RCC 7860 (cell line): ENCODE measurements at regions not wholly inside any gene's neighbourhood (a gene's known extent, or its start where the extent isn't known, plus 50 kb on each side); places are given as distances from the start of the nearest gene placed in this dataset.
"Not testable (repeated sequence)": the region's sequence is repeated elsewhere in the genome, so short reads cannot be mapped to it uniquely, and the experiment has no call there.

ENCODE experiments used
- DNase-seq: peaks from one replicate; pipeline ENCODE4 v3.0.0-alpha.2; 2015; ENCODE audit warnings: low spot score
- FAIRE-seq: peaks from 2 replicates; lab custom pipeline; 2012; peaks lifted over from hg19 to GRCh38; lab: Jason Lieb, UNC

DNA sequence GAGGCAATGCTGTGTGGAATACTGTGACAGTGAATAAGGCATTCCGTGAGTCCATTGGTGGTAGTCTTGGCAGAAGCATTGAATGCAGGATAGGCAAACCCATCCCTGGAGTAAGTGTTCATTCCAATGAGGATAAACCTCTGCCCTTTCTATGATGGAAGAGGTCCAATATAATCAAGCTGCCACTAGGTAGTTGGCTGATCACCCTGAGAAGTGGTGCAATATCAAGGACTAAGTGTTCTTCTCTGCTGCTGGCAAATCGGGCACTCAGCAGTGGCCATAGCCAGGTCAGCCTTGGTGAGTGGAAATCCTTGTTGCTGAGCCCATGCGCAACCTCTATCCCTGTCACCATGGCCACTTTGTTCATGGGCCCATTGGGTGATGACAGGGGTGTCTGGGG is 70.1 kb downstream of the FBXO4 start:
- no peak for FAIRE-seq
- no peak for DNase-seq

- DNase-seq (no peak), FAIRE-seq (no peak)
Measured at GRCh38 chr5:42001673-42002072, 76.6 kb downstream of the FBXO4 start.

DNA sequence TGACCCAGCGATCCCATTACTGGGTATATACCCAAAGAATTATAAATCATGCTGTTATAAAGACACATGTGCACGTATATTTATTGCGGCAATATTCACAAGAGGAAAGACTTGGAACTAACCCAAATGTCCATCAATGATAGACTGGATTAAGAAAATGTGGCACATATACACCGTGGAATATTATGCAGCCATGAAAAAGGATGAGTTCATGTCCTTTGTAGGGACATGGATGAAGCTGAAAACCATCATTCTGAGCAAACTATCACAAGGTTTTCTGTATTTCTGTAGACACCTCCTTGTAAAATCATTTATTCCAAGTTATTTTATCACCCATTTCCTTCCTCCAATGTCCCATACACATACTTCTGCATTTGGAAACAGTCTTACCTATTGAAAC is 78.8 kb downstream of the FBXO4 start:
- not testable (repeated sequence) for FAIRE-seq, DNase-seq

DNA sequence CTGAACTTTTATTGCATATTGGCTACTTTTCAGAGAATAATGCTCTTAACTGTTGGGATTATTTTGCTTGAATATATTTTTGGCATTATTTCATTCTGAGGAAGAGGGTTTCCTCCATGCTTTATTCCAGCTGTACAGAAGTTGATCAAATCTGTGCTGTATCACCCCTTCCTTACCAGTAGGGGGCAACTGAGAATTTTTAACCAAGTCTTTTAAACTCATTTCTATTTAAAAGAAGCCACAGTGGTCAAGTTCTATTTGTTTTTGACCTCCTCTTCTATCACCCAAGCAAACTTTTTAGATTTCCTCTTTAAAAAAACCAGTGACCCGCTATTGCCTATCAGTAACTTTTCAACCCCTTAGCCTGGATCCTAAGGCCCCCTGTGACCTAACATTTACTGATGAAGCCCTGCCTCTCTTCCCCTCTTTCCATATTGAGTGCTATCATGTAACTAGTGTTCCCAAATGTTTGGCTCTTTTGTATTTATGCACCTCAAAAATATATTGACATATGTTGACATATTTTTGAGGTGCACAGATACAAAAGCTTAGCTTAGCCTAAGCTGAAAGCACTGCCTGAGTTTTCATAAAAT is 80.6 kb downstream of the FBXO4 start:
- FAIRE-seq (peak; percentile 75), DNase-seq (peak; percentile 56)

DNA sequence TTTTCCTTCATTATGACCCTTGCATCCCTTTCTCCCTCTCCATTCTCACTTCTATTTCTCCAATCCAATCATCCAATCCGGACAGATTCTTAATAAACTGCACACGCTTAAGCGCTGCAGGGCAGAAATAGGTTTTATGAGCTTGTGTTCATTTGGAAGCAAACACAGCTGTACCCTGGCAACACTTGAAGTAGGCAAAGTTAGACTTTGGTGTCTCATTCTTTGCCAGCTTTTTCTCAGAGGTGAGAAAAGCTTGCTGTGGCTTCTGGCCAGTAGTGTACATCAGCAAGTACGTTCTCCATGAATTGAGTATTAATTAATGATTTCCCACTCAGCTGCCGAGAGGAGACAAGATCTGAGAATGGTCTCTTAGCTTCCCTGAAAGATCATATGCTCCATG is 88.5 kb downstream of the FBXO4 start:
- FAIRE-seq (no peak), DNase-seq (no peak)

DNA sequence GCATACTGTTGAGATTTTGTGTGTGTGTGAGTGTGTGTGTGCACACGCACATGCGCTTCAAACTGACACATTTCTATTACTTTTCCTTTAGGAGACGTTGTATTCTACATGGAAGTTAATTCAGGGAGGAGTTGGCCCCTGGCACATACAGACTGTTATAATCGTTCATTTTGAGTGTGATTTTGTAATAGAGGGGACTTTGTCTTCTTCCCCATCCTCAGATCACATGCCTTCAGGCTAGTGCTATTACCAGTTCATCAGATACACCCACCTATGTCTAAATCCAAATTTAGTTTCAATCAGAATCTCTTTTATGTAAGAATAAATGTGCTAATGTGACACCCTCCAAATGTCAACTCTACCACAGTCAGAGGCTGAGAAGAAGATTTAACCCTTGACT is 90.2 kb downstream of the FBXO4 start:
- no peak for FAIRE-seq

DNA sequence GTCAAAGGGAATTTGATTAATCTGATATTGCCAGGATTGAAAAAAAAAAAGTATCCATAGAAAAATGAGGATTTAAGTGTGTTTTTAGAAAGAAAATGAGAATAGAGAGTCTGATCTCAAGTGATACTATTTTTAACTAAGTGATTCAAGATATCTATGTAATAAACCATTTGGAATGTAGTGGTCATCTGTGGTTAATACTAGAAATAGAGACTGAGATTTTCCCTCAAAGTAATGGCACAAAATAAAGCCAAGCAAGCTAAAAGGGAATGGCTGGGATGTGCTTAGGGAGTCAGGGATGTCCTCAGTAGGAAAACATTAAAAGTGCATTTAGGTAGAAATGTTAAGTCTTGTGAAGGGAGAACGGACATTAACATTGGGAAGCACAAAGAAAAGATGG is 90.6 kb downstream of the FBXO4 start:
- FAIRE-seq (peak; percentile 76), DNase-seq (no peak)

More for the DNA sequence above, 90.2 kb downstream of the FBXO4 start:
- DNase-seq = no peak

DNA sequence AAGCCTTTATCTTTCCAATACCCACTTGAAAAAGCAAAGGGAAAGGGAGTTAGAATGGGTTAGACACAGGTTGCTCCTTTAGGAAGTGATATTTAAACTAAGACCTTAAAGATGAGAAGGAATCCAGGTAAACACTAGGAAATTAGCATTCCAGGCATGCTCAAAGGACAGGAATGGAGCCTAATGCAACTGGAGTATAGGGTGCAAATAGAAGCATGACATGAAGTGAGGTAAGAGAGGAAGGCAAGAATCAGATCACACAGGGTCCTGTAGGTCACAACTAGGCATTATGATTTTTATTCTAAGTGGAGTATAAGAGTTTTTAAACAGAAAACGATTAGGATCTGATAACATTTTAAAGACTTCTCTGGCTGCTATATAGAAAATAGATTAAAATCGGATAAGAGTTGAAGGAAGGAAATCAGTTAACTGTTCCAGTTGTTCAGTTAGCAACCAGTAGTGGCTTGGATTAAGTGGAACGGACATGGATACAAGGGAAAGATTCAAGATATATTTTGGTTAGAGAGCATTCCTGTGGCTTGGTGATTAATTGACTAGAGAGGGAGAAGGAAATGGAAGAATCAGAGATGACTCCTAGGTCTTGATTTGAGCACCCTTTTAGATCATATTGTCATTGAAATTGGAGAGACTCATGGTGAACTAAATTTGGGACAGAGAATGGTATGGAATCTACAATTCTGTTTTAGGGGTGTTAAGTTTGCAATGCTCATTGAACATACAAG is 95.9 kb downstream of the FBXO4 start:
- peak; percentile 98 for FAIRE-seq
- DNase-seq = peak; percentile 90

- DNase-seq (peak; percentile 80), FAIRE-seq (no peak)
Measured at GRCh38 chr5:42021923-42022322, 96.8 kb downstream of the FBXO4 start.

DNA sequence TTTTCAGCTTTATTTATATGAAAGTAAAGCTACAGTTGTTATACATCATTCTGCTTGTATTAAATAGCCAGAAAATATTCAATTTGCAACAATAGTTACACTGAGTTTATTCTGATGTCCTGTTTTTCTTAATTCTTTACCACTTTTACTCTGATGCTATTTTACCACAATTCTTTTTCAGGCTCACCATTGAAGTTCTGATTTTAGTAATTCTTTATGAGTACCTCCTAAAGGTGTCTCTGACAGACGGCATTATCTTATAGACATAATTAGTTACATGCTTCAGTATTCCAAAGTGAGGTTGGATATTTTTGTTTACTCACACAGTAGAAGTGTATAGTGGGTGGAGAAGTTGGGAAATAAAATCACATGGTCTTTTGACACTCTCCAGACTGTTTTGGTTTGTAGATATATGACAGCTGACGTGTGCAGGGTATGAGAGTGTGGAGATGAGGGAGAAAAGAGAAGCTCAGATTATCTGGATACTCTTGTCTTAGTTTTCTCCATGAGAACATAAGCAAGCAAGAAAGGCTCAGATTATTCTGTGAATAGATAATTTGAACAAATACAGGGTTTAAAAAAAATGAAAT is 97.4 kb downstream of the FBXO4 start:
- FAIRE-seq = no peak
- no peak for DNase-seq

DNA sequence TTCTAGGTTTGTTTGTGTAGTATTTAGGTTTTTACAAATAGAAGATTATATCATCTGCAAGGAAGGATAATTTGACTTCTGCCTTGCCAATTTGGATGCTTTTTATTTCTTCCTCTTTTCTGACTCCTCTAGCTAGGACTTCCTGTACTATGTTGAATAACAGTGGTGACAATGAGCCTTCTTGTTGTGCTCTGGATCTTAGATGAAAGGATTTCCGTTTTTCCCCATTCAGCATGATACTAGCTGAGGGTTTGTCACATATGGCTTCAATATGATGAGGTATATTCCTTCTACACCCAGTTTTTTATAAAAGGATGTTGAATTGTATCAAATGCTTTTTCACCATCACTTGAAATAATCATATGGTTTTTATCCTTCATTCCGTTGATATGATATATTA is 101.4 kb downstream of the FBXO4 start:
- no peak for FAIRE-seq
- no peak for DNase-seq

DNA sequence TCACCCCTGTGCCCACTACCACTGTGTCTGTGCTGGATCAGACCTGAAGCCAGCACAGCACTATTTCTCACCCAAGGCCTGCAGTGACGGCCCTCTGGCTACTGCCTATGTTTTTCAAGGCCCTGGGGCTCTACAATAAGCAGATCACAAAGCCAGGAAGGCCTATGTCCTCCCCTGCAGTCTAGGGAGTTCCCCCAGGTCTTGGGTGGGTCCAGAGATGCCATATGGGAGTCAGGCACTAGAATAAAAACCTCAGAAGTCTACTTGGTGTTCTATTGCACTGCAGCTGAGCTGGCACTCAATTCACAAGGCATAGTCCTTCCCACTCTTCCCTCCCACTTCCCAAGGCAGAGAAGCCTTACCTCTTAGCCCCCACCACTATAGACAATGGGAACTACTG is 107.1 kb downstream of the FBXO4 start:
- DNase-seq (no peak), FAIRE-seq (no peak)

DNA sequence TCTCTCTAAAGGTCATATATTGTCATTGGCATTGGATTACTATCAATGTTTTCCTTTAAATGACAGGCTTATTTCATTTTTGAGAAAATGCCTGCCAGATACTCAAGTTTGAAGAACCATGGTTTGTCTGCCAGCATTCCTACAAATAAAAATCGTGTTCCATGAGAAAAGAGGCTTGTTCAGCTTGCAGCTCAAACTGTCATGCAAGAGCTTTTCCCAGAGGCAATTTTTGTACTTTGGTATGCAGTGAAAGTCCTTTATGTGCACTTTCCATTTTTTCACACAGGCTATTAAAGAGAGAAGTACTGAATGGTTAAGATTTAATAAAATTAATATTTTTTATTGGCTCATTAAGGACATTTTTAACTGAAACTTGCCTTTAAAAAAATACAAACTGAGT is 110.4 kb downstream of the FBXO4 start:
- FAIRE-seq = no peak
- no peak for DNase-seq

DNA sequence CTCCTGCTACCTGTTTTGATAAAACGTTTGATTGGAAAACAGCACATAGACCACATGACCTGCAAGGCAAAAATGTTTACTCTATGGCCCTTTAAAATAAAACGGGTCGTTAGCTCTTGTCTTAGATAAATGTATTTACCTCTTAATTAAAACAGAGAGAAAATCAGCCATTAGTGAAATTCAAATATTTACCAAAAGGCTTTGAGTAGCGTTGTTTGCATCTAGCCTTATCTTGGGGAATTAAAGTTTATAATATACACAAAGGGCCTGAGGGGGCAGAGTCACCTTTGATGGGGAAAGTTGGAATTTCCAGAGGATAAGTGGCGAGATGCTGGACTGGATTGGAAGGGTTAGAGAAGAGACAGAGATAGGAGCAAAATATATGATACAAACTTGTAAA is 111.3 kb downstream of the FBXO4 start:
- FAIRE-seq = no peak
- DNase-seq = no peak

GRCh38 chr5:42037379-42037932 is 112.4 kb downstream of the FBXO4 start:
- FAIRE-seq (no peak), DNase-seq (no peak)

DNA sequence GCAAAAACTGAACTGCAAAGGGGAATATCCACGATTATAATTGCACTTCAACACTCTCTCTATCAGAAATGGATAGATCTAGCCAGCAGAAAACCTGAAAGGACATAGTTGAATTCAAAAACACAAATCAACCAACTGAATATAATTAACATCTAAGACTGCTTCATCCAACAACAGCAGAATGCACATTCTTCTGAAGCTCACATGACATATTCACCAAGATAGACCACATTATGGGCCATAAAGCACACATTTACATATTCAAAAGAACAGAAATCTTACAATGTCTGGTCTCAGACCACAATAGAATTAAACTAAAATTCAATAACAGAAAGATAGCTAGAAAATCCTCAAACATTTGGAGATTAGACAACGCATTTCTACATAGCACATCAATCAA is 118.3 kb downstream of the FBXO4 start:
- DNase-seq (no peak), FAIRE-seq (no peak)

DNA sequence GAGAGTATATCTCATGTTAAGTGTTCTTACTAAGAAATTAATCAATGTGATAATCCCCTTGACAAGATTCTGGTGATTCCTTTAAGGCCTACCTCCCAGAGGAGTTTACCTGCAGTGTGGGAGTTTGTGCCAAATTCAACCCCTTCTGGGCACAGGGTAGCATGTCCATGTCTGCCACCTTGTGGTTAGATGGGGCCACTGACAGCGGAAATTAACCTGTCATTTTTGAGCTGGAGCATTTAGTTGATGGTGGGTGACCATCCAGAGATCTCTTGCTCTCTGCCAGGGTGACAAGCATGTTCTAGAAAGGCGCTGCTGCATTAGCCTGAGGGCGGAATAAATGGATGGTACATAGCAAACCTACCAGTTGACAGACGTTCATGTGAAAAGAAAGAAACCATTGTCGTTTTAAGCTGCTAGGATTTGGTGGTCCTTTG is 132.2 kb downstream of the FBXO4 start:
- FAIRE-seq (peak; percentile 58), DNase-seq (peak; percentile 49)

DNA sequence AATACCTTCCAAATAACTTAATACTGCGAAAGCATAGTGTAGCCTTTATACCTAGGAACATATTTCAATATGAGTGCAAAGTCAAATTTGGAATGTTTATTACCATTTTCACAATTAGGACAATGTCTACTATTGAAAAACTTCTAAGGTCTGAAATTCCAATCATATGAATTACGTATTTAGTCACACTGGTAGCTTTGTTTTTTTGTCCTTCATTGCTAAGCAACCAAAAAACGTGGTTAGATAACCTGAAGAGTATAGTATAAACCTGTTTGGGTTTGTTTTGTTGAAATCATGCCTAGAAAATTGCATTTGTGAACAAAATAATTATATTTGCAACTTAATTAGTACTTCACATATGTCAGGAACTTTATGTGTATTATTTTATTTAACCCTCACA is 134.2 kb downstream of the FBXO4 start:
- FAIRE-seq (peak; percentile 30), DNase-seq (peak; percentile 7)

DNA sequence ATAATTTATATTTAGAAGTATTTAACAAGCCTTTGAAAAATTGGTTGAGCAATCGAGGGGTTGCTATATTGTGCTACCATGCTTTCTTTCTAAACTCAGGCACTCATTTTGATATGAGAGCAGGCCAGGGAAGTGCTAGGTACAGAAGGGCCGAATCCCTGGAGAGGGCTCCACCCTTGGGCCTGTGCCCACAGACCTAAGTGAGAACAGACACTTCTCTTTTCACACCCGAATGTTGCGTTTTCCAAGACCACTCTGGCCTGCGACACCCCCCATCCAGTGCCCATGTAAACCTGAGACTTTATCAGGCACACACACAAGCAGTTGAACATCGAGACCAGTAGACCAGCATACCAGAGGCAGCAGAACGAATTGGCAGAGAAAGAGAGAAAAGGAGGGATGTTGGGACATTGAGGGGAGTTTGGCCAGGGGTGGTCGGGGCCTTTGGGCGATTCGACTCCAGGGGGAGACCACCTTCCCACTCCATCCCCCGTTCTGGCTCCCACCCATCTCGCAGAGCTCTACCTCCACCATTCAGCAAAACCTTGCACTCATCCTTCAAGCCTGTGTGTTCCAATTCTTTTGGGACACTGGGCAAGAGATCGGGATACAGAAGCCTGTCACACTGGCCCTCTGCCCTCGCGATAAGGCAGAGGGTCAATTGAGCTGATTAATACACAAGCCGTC is 134.8 kb downstream of the FBXO4 start:
- DNase-seq (no peak), FAIRE-seq (no peak)

DNA sequence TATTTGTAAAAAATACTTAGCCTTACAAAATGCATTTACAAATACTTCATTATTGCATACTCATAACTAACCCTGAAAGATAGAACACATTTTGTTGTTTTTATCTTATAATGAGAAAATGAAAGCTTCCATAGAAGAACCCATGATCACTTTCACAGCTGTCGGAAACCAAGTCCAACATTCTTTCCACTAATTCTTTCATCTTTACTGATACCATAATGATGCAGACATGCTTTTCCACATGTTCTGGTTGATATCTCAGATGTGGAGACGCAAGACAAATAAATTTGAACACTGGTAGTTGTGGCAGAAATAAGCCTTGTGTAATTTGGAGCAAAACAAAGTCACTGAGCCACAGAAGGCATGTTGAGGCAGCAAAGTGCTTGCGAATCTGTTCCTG is 136.0 kb downstream of the FBXO4 start:
- no peak for FAIRE-seq

DNA sequence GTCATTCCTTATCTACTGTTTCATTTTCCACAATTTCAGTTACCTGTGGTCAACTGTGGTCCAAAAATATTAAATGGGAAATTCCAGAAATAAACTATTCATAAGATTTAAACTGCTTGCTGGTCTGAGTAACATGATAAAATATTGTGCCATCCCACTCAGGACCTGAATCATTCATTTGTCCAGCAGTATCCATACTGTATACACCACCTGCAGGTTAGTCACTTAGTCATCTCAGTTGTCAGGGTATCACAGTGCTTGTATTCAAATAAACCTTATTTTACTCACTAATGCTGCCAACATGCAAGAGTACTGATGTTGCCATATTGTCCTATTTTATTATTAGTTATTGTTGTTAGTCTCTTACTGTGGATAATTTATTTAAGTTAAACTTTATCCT is 139.7 kb downstream of the FBXO4 start:
- peak; percentile 30 for DNase-seq
- FAIRE-seq = no peak

More for the DNA sequence above, 136.0 kb downstream of the FBXO4 start:
- no peak for DNase-seq
